Activated CD4-positive, alpha-beta T cell treated with anti-CD3 and anti-CD28 coated beads, Interleukin-10, Interleukin-2, amounts not matched to agents 100 ng/mL and 50 ng/mL, durations not matched to agents 16 hours and 8 hours (primary cell): ENCODE measurements at regions not wholly inside any gene's neighbourhood (a gene's known extent, or its start where the extent isn't known, plus 50 kb on each side); places are given as distances from the start of the nearest gene placed in this dataset.
"Not testable (repeated sequence)": the region's sequence is repeated elsewhere in the genome, so short reads cannot be mapped to it uniquely, and the experiment has no call there.

Experiments
- DNase-seq: peaks from one replicate; pipeline ENCODE4 v3.0.0-alpha.2; 2020

DNA sequence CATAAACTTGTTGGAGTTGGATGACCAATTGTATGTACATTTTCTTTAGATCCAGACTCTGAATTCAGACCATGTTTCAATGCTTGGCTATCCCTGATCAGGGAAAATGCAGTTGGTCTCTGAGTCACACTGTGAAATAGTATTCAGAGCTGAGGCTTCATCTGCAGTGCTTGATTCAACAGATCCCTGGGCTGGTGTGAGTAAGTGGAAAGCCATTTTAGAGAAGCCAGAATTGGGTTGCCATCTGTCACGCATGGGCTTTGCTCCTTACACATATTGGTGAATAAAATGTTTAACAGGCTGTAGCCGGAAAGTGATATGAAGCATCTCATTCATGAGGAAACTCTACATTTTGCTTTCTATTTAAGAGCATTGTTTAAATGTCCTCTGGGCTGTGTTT is 50.0 kb upstream of the ACYP2 start:
- no peak for DNase-seq

DNA sequence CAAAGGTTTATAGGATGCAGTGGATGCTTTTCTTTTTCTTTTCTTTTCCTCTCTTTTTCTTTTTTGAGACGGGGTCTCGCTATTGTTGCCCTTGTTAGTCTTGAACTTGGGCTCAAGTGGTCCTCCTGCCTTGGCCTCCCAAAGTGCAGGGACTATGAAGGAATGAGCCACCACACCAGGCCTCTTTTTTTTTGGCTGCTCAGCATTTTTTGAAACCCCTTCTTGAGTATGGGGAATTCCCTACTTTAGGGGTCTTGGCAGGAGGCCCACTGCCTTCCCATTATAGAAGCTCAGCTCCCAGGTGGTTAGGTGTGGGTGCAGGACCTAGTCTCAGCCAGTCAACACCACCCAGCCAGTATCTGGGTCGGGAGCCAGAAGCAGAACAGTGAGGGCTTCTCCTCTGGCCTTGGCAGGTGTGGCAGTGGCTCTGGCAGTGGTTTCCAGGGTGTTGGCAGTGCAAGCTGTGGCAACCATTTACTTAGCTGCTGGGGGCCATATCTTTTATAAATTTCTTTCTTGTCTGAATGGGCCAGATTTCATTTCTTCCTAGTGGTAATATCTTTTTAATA is 51.4 kb upstream of the ACYP2 start:
- no peak for DNase-seq

DNA sequence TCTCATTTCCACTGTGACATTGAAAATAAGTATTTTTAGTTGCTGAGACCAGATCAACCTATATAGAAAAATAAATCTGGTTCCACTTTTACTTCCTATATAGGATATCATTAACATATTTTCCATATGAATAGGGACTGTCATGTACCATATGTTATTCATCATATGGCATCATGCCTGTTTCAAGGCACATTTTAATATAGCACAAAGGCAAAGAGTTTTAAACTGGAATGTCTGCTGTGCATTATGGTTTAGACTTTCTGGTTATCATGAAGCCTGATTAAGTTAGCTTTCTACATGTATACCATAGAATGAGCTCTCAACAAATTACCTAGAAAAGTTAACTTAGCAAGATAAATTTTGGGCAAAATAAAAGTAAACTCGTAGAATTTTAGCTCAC is 53.0 kb upstream of the ACYP2 start:
- DNase-seq, result no peak

DNA sequence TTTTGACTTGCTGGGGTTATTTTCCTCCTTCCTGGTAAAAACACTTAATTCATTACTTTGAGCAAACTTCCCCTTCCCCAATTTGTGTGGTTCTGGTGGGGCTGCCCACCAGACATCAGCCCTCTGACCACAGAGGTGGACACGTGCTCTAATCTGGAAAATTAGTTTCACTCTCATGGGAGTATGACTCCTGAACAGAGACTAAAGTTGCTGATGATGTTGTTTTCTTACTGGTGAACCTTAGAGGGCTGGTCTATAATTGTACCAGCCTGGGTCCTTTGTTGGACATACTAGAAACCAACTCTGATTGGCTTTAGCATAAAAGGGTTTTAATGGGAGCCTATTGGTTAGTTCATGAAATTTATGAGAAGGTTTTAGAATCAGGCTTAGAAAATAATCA is 54.1 kb upstream of the ACYP2 start:
- no peak for DNase-seq

DNA sequence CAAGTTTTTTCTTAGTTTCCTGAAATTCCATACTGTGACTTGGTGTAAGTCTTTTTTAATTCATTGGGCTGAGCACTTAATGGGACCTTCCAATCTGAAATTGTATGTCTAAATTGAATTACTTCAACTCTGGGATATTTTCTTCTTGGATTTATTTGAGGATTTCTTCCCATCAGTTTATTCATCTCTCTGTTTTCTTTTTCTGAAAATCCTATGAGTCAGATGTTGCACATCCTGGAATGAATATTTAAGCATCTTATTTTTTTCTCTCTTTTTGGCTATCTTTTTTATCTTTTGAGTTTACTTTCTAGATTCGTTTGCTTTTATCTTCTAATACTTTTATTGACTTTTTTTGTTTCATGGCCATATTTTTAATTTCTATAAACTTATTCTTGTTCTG is 55.4 kb upstream of the ACYP2 start:
- DNase-seq, result no peak

DNA sequence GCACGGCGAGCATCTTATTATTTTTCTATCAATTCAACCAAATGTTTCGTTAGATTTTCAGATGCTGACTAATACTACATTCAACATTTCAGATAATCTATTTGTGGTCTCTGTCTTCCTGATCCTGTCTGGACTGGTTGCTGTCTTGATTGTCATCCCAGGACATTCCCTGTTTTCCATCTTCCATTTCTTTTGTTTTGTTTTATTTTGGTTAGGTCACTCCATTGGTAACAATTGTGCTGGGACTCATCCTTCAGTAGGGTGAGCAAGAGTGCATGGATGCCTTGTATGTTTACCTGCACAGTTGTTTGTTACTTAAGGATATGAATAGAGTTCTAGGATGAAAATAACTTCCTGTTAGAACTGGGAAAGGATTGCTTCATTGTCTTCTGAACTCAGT is 55.9 kb upstream of the ACYP2 start:
- DNase-seq, result no peak

DNA sequence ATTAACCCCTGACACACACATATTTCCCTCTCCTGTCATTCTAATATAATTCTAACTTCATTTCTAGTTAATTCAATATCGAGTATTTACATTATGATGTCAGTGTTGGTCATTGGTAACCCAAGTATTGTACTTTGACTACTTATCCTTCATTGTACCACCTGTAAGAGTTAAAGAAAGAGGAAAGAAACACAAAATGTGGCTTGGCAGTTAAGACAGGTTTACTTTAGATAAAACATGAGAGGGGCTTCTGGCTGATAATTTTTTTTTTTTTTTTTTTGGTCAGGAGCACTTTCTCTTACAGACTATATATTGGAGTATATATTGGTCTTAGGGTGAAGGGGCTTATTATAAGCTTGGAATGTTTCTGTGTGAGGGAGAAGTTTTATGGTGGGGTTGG is 57.0 kb upstream of the ACYP2 start:
- no peak for DNase-seq

DNA sequence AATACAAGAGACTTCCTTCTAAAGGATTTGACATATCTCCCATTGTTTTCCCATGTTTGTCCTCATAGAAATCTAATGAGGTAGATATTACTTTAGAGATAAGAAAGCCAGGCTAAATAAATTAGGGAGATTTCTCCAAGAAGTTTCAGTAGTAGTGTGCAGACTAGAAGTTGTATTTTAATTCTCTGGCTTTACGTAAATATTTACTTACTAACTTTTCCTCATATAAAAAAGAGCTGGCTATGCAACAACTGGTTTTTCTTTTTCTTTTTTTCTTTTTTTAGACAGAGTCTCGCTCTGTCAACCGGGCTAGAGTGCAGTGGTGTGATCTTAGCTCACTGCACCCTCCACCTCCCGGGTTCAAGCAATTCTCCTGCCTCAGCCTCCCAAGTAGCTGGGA is 60.6 kb upstream of the ACYP2 start:
- DNase-seq, result no peak

DNA sequence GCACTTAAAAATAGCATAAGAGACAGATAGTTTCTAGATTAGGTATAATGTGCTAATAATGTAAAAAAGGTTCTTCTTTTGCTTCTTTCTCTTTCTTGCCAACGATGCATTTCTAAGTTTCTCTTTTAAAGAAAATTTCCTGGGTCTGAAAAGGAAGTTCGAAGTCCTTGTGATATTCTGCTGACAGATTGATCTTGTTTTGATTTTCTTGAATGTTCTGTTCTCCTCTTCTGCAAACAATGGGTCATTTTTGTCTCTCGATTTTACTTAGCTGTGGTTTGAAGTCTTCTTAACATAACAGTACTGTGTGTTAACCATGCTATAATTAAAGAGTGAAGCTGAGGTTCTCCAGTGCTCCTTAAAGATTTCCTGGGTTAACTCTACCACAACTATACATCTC is 61.1 kb upstream of the ACYP2 start:
- DNase-seq, result peak; percentile 86

DNA sequence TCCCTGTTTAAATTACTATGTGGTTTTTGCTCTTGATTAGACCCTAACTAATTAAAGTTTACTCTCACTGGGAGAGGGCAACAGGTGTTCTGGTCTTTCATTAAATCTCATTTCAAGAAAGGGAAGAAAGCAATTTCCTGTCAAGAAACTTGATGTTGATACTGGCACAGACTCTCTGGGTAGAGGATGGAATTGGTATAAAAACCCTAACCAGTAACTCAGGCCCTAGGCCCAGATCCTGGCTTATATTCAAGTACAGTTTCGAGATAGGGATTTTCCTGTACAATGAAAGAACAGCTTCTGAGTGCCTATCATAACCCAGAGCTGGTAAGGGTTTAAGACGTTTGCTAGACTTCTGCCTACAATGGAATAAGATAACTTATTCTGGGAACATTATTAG is 61.6 kb upstream of the ACYP2 start:
- DNase-seq, result peak; percentile 43

DNA sequence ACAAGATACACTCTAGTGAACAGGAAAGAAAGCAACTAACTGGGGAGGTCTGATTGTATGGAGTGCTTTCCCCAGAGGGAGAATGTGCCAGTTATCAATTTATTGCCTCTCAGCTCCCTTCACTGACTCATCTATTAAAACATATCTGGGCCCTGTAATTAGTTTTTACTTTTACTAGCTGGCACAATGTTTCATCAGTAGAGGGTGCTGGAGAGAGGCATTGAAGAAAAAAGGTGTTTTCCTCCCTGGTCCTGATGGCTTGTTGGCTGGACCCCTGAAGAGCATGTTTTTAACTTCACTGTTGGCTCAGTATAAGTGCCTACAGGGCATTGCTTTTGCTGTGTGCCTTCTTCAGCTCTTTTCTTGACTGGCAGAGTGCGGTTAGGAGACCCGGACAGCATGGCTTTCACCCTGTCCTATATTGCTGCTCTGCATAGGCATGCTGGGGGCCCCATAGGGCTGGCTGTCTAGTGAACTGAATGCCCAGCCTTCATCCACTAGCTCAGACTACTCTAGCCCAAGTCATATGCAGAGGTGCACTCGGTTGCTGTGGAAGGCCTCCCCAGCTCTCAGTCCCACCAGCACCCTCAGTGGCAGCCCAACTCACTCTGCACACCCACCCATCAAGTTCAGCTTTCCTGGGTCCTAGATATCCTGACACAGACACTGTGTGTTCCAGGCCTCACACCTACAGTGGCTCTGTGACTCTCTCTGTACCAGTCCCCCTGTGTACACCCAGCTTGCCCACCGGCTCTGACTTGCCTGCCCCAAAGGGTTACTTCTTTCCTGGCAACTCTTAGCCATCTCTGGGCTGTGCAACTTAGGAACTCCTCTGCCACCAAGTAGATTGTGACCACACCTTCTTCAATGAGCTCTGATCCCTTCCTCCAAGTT is 62.3 kb upstream of the ACYP2 start:
- DNase-seq, result peak; percentile 62

DNA sequence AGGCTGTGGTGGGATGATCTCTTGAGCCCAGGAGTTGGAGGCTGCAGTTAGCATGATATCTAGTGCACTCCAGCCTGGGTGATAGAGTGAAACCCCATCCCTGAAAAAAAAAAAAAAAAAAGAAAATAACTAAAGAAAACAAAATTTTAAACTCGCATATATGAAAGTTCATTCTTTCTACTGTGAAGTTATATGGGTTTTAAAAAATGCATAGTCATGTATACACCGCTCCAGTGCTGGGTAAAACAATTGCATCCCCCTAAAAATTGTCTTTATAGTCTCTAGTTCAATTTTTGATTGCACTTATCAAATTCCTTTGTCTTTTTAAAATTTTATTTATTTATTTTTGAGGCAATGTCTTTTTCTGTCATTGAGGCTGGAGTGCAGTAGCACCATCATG is 65.0 kb upstream of the ACYP2 start:
- no peak for DNase-seq

DNA sequence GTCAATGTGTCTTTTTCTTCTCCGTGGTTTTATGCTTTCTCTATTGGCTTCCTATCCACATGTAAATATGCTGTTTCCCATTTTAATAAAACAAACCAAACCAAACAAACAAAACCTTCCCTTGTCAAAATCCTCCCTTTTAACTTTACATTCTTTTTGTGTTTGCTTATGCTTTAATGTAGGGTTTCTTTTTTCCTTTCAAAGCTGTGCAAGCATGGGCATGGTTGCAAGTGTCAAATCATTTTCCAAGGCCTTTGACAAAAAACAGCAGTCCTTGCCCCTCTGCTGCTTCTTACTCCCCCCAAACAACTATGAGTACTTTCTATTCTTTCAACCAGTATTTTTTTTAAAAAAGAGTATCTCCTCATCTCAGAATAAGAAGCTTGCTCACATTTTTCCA is 66.0 kb upstream of the ACYP2 start:
- no peak for DNase-seq

DNA sequence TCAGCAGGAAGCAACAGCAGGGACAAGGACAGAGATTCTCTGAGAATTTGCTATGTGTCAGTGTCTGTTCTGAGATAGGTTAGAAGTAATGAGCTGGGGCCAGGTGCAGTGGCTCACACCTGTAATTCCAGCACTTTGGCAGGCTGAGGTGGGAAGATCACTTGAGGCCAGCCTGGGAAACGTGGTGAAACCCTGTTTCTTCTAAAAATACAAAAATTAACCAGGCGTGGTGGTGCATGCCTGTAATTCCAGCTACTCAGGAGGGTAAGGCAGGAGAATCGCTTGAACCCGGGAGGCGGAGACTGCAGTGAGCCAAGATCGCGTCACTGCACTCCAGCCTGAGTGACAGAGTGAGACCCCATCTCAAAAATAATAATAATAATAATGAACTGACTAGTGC is 66.5 kb upstream of the ACYP2 start:
- not testable (repeated sequence) for DNase-seq

DNA sequence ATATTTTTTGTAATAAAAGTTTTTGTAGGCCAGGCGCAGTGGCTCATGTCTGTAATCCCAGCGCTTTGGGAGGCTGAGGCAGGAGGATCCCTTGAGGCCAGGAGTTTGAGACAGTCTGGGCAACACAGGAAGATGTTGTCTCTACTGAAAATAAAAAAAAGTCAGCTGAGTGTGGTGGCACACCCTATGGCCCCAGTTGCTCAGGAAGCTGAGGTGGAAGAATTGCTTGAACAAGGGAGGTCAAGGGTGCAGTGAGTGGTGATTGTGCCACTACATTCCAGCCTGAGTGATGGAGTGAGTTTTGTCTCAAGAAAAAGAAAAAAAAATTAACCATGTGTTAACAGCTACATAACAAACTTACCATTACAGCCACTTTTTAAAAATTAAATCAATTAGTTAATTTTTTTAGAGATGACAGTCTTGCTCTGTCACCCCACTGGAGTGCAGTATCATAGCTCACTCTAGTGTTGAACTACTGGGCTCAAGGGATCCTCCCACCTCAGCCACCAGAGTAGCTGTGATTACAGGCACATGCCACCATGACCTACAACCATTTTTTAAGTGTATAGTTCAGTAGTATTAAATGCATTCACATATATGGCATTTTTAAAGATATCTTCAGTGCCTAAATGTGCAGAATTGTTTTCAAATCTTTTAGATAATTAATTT is 67.2 kb upstream of the ACYP2 start:
- peak; percentile 28 for DNase-seq

DNA sequence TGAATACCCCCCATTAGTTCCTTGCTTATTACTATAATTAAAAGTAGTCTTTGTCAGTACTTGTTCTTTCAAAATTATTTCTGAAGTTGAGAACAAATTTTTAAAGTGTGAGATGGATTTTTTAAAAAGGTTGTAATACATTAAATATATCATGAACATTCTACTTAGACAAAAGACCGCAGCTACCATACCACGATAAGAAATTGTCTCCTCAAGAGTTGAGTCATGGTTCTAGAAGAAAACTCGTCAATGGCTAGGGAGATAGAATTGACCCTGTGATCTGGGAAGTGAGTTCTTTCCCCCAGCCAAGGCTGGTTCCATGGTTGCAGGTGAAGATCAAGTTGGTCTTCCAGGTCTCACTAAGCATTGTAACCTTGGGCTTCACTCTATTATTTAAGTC is 67.8 kb upstream of the ACYP2 start:
- peak; percentile 9 for DNase-seq

DNA sequence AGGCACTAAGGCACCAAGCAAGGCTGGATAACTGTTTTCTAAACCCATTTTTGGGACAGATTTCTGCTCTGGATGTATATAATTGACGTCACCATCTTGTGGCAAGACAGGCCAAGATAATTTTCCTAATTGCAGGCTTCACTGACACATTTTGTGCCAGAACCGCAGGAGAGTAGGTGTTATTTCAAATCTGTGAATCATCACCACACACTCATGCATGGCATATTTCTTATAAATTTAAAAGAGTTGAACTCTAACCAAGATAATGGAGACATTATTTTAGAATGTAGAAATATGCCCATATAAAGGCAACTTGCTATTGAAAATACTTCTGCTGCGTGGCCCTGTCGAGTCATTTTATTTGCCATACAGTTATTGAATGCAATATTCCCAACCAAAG is 68.3 kb upstream of the ACYP2 start:
- DNase-seq, result peak; percentile 62

DNA sequence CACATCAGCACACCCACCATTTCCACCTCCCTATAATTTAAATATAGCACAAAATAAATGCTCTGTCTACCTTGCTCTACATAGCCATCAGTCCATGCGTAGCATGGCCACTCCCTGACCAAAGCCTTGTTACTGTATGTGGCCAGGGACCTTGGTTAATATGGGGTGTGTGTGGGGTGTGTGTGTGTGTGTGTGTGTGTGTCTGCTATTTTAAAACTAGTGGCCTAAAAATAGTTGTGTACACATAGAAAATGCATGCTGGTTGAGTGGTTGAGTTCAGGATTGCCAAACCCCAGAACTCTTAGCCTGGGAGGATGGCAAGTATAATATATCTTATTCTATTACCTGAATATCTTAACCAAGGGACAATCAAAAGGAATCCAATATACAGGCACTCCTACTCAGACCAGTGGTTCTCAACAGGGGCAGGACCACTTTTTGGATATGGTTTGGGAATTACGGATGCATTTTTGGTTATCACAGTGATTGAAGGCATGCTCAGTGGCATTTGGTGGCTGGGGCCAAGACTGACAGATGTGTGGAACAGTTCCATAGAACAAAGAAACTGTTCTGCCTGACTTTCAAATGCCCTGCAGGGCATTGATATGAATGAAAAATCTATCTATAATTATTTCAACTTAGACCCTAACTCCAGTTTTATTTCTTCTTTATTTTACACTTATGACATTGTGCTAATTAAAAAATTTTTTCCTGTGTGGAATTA is 72.3 kb upstream of the PSME4 start:
- no peak for DNase-seq

DNA sequence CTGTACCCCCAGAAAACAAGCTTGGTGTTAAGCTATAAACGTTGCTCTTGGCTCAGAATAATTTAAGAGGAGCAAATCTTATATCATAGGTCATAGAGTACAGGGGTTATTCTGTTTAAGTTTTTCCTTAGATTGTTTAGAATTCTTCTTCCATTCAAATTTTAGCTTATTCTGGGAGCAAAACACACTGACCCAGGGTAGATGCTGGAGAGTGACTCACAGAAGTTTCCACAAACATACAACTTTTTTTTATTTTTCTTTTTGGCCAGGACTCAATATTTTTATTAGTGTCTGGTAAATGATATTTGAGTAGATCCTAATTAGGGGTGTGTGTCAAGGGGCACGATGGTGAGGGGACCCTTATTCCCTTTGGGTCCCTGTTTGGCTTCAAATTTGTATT is 71.5 kb upstream of the PSME4 start:
- no peak for DNase-seq

DNA sequence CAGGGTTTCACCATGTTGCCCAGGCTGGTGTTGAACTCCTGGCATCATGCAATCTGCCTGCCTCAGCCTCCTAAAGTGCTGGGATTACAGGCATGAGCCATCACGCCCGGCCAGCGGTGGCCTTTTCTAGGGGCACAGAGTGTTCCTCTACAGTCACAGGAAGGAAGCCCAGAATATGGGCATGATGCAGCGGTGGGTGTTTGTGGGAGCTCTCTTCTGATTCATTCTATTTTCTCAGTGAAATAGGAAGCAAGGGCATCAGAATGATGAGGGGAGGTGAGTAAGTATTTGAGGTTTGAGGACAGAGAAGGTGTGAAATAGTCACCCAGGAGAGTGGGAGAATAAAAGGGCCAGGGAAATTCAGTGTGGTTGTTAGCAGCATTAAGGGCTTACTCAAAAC is 70.3 kb upstream of the PSME4 start:
- DNase-seq, result peak; percentile 86

DNA sequence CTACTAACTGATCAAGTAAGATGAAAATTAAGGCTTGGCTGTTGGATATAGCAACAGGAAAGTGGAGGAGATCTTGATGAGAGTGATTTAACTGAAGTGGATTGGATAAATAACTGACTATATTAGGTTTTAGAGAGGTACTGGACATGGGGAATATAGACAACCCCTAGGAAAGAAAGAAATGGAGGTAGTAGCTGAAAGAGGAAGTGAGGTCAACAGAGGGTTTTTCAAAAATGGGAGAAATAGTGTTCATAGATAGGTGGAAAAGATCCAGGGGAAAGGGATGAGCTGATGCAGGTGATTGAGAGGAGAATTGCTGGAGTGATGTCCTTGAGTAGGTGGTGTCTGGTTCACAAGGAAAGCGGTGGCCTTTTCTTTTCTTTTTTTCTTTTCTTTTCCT is 69.9 kb upstream of the PSME4 start:
- no peak for DNase-seq

DNA sequence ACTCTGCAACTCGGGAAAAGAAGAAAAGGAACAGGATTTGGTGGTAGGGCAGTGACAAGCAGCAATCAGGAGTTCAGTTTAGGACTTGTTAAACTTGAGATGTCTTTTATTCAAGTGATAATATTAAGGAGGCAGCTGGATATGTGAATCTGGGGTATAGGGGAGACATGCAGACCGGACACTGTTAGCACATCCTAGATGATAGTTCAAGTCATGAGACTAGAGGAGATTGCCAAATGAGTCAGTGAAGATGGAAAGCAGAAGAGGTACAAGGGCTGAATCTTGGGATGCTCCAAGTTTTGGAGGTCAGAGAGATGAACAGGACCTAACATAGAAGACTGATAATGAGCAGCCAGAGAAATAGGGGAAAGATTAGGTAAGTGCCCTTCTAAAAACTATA is 69.5 kb upstream of the PSME4 start:
- DNase-seq, result no peak

DNA sequence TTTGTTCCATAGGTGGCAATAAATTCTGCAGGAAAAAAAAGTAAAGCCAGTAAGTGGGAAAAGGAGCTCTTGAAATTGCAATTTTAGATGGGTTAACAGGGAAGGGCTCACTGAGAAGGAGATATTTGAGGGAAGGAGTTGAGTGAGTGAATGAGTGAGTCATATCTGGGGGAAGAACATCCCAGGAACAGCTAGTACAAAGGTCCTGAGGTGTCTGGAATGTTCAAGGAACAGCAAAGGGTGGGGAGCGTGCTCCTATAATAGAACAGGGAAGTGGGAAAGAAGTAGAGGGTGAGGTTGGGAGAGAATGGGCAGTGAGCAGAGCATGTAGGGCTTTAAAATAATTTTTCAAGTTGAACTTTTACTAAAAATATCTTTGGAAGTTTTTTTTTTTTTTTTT is 68.0 kb upstream of the PSME4 start:
- no peak for DNase-seq

DNA sequence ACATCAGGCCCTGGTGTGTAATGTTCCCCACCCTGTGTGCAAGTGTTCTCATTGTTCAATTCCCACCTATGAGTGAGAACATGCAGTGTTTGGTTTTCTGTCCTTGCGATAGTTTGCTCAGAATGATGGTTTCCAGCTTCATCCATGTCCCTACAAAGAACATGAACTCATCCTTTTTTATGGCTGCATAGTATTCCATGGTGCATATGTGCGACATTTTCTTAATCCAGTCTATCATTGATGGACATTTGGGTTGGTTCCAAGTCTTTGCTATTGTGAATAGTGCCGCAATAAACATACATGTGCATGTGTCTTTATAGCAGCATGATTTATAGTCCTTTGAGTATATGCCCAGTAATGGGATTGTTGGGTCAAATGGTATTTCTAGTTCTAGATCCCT is 60.5 kb upstream of the PSME4 start:
- DNase-seq, result not testable (repeated sequence)
